ENCODE measurements at regions not wholly inside any gene's neighbourhood (a gene's known extent, or its start where the extent isn't known, plus 50 kb on each side); places are given as distances from the start of the nearest gene placed in this dataset.

- intact Hi-C loops (cut with micrococcal nuclease): no loop called here
- Mint-ChIP-seq H3K27me3 (ENCODE audit: low read depth) (peaks cover 14% of the 10 kb centered on the region), H3K4me3 (no peak overlapping the region), H3K4me1 (ENCODE audit: low read depth) (peaks cover 6% of the 10 kb centered on the region), H3K27ac (no peak overlapping the region), H3K36me3 (ENCODE audit: low read depth) (no peaks in the 10 kb centered on the region), H3K9me3 (no peaks in the 10 kb centered on the region)
- no peak for DNase-seq
- CTCF ChIA-PET: no interaction called here
Measured at GRCh38 chr4:14445882-14446281, 556.4 kb upstream of the CPEB2 start.

DNA sequence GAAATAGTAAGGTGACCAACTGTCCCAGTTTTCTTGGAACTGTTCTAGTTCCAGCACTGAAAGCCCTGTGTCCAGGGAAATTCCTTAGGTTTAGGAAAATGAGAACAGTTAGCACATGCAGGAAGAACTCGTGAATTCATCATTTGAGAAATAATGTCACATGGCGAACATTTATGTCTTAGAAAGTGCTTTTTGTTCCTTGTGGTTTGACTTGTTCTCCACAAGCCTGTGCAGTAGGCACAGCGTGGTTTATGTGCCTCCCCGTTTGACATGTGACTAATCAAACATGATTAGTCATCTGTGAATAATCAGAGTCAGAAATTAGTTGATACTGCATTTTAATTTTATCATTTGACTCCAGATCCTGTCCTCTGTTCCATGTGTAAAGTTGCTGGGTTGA is 556.0 kb upstream of the CPEB2 start:
- Mint-ChIP-seq H3K27ac (no peak overlapping the region), H3K27me3 (ENCODE audit: low read depth) (peaks cover 13% of the 10 kb centered on the region), H3K9me3 (no peaks in the 10 kb centered on the region), H3K36me3 (ENCODE audit: low read depth) (no peaks in the 10 kb centered on the region), H3K4me1 (ENCODE audit: low read depth) (peaks cover 6% of the 10 kb centered on the region), H3K4me3 (no peak overlapping the region)
- intact Hi-C loops (cut with micrococcal nuclease): no loop called here
- CTCF ChIA-PET: no interaction called here
- DNase-seq: no peak

DNA sequence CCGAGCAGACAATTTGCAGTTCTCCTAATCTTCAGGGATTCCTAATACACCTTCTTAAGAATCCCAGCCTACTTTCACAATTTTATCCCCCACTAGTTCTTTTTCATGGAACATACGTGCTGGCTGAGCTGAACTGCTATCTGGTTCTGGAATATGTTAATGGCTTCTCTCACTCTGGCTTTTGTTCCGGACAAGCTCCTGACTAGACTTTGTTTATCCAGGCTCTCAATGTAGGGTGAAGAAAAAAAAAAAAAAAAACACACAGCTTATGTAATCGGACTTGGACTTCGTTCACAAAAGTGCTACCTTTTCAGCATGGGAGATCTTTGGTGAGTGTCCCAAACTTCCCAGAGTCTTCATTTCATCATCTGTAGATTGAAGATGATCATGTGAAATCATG is 555.4 kb upstream of the CPEB2 start:
- intact Hi-C loops (cut with micrococcal nuclease): no loop called here
- Mint-ChIP-seq H3K4me3 (no peak overlapping the region), H3K36me3 (ENCODE audit: low read depth) (no peaks in the 10 kb centered on the region), H3K27me3 (ENCODE audit: low read depth) (peaks cover 9% of the 10 kb centered on the region), H3K9me3 (no peaks in the 10 kb centered on the region), H3K4me1 (ENCODE audit: low read depth) (peaks cover 6% of the 10 kb centered on the region), H3K27ac (no peak overlapping the region)
- DNase-seq: no peak
- CTCF ChIA-PET: no interaction called here

- H3K4me3 Mint-ChIP-seq: no peak overlapping the region
- CTCF ChIA-PET: no interaction called here
- no peak for DNase-seq
- H3K4me1 Mint-ChIP-seq (ENCODE audit: low read depth): peaks cover 6% of the 10 kb centered on the region
- no peak overlapping the region for H3K27ac Mint-ChIP-seq
- H3K36me3 Mint-ChIP-seq (ENCODE audit: low read depth): no peaks in the 10 kb centered on the region
- intact Hi-C loops (cut with micrococcal nuclease): no loop called here
- H3K27me3 Mint-ChIP-seq (ENCODE audit: low read depth): peaks cover 2% of the 10 kb centered on the region
- H3K9me3 Mint-ChIP-seq: no peaks in the 10 kb centered on the region
Measured at GRCh38 chr4:14449308-14449707, 553.0 kb upstream of the CPEB2 start.

GRCh38 chr4:14452001-14452400 is 550.3 kb upstream of the CPEB2 start:
- intact Hi-C loops (cut with micrococcal nuclease): no loop called here
- no peaks in the 10 kb centered on the region for H3K36me3 Mint-ChIP-seq (ENCODE audit: low read depth)
- H3K9me3 Mint-ChIP-seq: no peaks in the 10 kb centered on the region
- CTCF ChIA-PET: no interaction called here
- no peak for DNase-seq
- no peak overlapping the region for H3K4me3 Mint-ChIP-seq
- peaks cover 2% of the 10 kb centered on the region for H3K27me3 Mint-ChIP-seq (ENCODE audit: low read depth)
- H3K4me1 Mint-ChIP-seq (ENCODE audit: low read depth): no peaks in the 10 kb centered on the region
- H3K27ac Mint-ChIP-seq: no peak overlapping the region

GRCh38 chr4:14452764-14453163 is 549.5 kb upstream of the CPEB2 start:
- intact Hi-C loops (cut with micrococcal nuclease): no loop called here
- Mint-ChIP-seq H3K36me3 (ENCODE audit: low read depth) (no peaks in the 10 kb centered on the region), H3K27ac (no peak overlapping the region), H3K27me3 (ENCODE audit: low read depth) (peaks cover 2% of the 10 kb centered on the region), H3K4me1 (ENCODE audit: low read depth) (no peaks in the 10 kb centered on the region), H3K9me3 (no peaks in the 10 kb centered on the region), H3K4me3 (no peak overlapping the region)
- CTCF ChIA-PET: no interaction called here
- DNase-seq: no peak

GRCh38 chr4:14458463-14458862 is 543.8 kb upstream of the CPEB2 start:
- Mint-ChIP-seq H3K27ac (no peak overlapping the region), H3K36me3 (ENCODE audit: low read depth) (no peaks in the 10 kb centered on the region), H3K4me3 (no peak overlapping the region), H3K9me3 (no peaks in the 10 kb centered on the region), H3K27me3 (ENCODE audit: low read depth) (no peaks in the 10 kb centered on the region), H3K4me1 (ENCODE audit: low read depth) (no peaks in the 10 kb centered on the region)
- CTCF ChIA-PET: no interaction called here
- no peak for DNase-seq
- intact Hi-C loops (cut with micrococcal nuclease): no loop called here

GRCh38 chr4:14465057-14465456 is 537.2 kb upstream of the CPEB2 start:
- CTCF ChIA-PET: no interaction called here
- no peak overlapping the region for H3K4me3 Mint-ChIP-seq

DNA sequence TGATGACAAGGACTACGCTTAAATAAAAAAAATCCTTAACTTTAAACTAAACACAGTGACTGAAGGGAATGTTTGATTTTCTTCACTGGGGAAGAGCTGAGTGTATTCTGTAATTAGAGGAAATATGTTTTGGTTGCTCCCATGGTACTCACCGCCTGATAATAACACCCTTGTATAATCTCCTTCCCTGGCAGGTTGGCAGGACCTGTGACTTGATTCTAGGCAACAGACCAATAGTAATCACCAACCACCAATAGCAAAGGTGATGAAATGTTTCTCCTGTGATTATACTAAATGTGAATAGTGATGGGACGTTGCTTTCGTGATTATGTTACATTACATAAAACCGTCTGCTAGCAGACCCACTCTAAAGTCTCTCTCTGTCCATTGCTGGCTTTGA is 536.8 kb upstream of the CPEB2 start:
- Mint-ChIP-seq H3K36me3 (ENCODE audit: low read depth) (no peaks in the 10 kb centered on the region), H3K9me3 (no peaks in the 10 kb centered on the region), H3K4me3 (no peak overlapping the region), H3K4me1 (ENCODE audit: low read depth) (no peaks in the 10 kb centered on the region), H3K27ac (no peak overlapping the region), H3K27me3 (ENCODE audit: low read depth) (peaks cover 6% of the 10 kb centered on the region)
- intact Hi-C loops (cut with micrococcal nuclease): no loop called here
- CTCF ChIA-PET: no interaction called here
- DNase-seq: no peak

More at GRCh38 chr4:14465057-14465456, 537.2 kb upstream of the CPEB2 start:
- H3K27ac Mint-ChIP-seq: no peak overlapping the region
- DNase-seq: no peak
- H3K9me3 Mint-ChIP-seq: no peaks in the 10 kb centered on the region
- H3K4me1 Mint-ChIP-seq (ENCODE audit: low read depth): no peaks in the 10 kb centered on the region
- peaks cover 6% of the 10 kb centered on the region for H3K27me3 Mint-ChIP-seq (ENCODE audit: low read depth)
- intact Hi-C loops (cut with micrococcal nuclease): no loop called here
- no peaks in the 10 kb centered on the region for H3K36me3 Mint-ChIP-seq (ENCODE audit: low read depth)

DNA sequence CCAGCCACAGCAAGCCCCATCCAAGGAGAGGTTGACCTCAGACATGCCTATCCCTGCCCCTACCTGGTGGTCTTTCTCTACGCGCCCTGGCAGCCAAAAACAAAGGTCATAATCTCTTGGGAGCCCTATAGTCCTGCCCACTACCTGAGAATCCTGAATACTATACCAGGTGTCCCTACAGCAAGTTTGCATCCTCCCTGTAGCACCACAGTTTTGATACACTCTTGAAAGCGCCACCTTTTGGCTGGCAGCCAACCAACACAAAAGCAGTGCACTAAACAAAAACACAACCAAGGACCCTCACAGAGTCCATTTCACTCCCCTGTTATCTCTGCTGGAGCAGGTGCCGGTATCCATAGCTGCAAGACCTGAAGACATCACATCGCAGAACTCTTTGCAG is 523.8 kb upstream of the CPEB2 start:
- Mint-ChIP-seq H3K4me3 (no peak overlapping the region), H3K27me3 (ENCODE audit: low read depth) (peaks cover 5% of the 10 kb centered on the region), H3K36me3 (ENCODE audit: low read depth) (no peaks in the 10 kb centered on the region), H3K9me3 (peaks cover 1% of the 10 kb centered on the region), H3K4me1 (ENCODE audit: low read depth) (no peaks in the 10 kb centered on the region), H3K27ac (no peak overlapping the region)
- CTCF ChIA-PET: no interaction called here
- intact Hi-C loops (cut with micrococcal nuclease): no loop called here
- DNase-seq: no peak

DNA sequence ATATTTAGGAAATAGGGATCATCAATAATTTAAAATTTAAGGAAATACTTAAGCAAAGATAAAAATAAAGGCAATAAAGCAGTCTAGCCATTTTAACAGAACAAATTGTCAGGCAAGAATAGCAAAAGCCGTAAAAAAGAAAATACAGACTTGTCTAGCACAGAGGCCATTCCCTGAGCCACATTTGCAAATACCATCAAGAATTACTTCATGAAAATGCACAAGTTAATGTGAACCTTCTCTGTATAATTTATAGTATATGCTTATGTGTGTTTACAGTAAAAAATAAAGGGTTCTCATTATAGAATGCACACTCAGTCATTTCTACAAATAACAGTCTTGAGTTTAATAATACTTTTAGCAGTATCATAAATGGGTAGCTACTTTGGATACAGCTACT is 505.9 kb upstream of the CPEB2 start:
- H3K4me1 Mint-ChIP-seq (ENCODE audit: low read depth): no peaks in the 10 kb centered on the region
- no peaks in the 10 kb centered on the region for H3K36me3 Mint-ChIP-seq (ENCODE audit: low read depth)
- no peak overlapping the region for H3K4me3 Mint-ChIP-seq
- no peak for DNase-seq
- no peak overlapping the region for H3K27ac Mint-ChIP-seq
- intact Hi-C loops (cut with micrococcal nuclease): no loop called here
- no peaks in the 10 kb centered on the region for H3K27me3 Mint-ChIP-seq (ENCODE audit: low read depth)
- no peaks in the 10 kb centered on the region for H3K9me3 Mint-ChIP-seq
- CTCF ChIA-PET: no interaction called here

GRCh38 chr4:14496969-14497368 is 505.3 kb upstream of the CPEB2 start:
- CTCF ChIA-PET: no interaction called here
- no peak for DNase-seq
- H3K27me3 Mint-ChIP-seq (ENCODE audit: low read depth): no peaks in the 10 kb centered on the region
- no peaks in the 10 kb centered on the region for H3K36me3 Mint-ChIP-seq (ENCODE audit: low read depth)
- intact Hi-C loops (cut with micrococcal nuclease): no loop called here
- H3K9me3 Mint-ChIP-seq: no peaks in the 10 kb centered on the region
- no peak overlapping the region for H3K27ac Mint-ChIP-seq
- no peaks in the 10 kb centered on the region for H3K4me1 Mint-ChIP-seq (ENCODE audit: low read depth)
- no peak overlapping the region for H3K4me3 Mint-ChIP-seq

DNA sequence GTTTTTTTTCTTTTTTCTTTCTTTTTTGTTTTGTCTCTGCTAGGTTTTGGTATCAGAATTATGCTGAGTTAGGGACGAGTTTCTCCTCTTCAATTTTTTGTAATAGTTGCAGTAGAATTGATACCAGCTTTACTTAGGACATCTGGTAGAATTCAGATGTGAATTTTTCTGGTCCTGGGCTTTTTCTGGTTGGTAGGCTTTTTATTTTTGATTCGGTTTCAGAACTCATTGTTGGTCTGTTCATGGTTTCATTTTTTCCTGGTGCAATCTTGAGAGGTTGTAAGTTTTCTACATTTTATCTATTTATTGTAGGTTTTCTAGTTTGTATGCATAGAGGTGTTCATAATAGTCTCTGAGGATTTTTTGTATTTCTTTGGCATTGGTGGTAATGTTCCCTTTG is 498.1 kb upstream of the CPEB2 start:
- intact Hi-C loops (cut with micrococcal nuclease): no loop called here
- Mint-ChIP-seq H3K4me3 (no peak overlapping the region), H3K4me1 (ENCODE audit: low read depth) (no peaks in the 10 kb centered on the region), H3K36me3 (ENCODE audit: low read depth) (no peaks in the 10 kb centered on the region), H3K9me3 (no peaks in the 10 kb centered on the region), H3K27me3 (ENCODE audit: low read depth) (peaks cover 12% of the 10 kb centered on the region), H3K27ac (no peak overlapping the region)
- CTCF ChIA-PET: no interaction called here
- DNase-seq: no peak

- intact Hi-C loops (cut with micrococcal nuclease): no loop called here
- Mint-ChIP-seq H3K9me3 (no peaks in the 10 kb centered on the region), H3K4me1 (ENCODE audit: low read depth) (no peaks in the 10 kb centered on the region), H3K27me3 (ENCODE audit: low read depth) (peaks cover 2% of the 10 kb centered on the region), H3K36me3 (ENCODE audit: low read depth) (no peaks in the 10 kb centered on the region), H3K4me3 (no peak overlapping the region), H3K27ac (no peak overlapping the region)
- CTCF ChIA-PET: no interaction called here
- no peak for DNase-seq
Measured at GRCh38 chr4:14513471-14513870, 488.8 kb upstream of the CPEB2 start.
